SHP77 (cell line): ENCODE measurements at regions not wholly inside any gene's neighbourhood (a gene's known extent, or its start where the extent isn't known, plus 50 kb on each side); places are given as distances from the start of the nearest gene placed in this dataset.
"Not testable (repeated sequence)": the region's sequence is repeated elsewhere in the genome, so short reads cannot be mapped to it uniquely, and the experiment has no call there.

Source experiments
- DNase-seq, 2 experiments: peaks; one replicate each; lab custom pipeline; 2025; lab: John Stamatoyannopoulos, UW

DNA sequence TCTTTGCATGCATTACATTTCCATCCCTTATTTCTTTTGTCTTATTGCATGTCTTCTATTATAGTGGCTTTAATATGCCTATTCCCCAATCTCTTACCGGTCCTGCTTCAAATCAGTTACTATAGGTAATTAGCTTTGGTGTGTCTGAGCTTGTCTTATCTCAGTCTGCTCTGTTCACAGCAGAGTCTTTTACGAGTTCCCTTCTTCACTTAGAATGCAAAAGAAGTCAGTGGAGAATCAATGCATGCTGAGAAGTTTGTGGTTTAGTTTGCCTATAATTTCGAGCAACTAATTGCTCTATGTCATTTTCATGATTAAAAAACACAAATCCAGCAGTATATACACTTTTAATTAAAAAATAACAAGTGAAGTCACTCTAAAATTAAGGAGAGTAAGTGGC, 545.0 kb downstream of the SLCO4C1 start:
- DNase-seq, result no peak

DNA sequence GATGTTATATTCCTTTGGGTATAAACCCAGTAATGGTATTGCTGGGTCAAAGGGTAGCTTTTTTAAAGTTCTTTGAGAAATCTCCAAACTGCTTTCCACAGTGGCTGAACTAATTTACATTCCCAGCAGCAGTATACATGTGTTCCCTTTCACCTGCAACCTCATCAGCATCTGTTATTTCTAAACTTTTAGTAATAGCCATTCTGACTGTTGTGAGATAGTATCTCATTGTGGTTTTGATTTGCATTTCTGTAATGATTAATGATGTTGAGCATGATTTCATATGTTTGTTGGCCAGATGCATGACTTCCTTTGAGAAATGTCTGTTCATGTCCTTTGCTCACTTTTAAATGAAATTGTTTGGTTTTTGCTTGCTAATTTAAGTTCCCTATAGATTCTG, 553.1 kb downstream of the SLCO4C1 start:
- DNase-seq, result not testable (repeated sequence)

DNA sequence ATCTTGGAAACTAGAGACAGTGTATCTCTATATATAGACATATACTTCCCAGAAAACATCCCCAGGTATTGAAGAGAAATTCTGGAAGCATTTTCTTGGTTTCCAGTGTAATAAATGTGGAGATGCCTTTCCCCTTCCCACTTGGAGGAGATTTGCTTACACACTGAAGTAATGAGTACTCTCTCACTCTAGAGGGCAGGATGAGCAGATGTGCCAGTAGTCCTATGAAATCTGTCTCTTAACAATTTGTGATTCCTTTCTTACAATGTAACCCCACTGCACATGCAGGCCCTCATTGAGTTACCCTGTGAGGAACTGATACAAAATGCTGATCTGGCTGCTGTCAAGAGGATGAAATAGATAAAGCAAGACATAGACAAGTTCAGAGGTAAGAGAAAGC, 567.2 kb downstream of the SLCO4C1 start:
- DNase-seq, result peak; percentile 23 to 54

DNA sequence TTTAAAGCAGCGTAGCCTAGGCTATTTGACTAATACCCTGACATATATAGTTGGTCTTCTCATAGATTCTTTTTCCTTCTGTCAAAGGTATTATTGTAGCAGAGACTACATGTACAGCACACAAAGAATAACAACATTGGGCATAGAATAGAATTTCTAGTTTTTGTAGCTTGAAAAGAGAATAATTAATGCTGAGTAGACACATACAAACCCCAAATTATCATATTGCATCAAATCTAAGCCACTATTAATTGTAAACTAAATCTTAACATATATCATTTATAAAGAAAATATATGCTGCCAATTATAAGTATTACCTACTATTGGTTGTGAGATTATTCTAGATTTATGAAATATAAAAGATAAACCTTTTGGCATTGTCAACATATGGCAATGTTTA, 574.5 kb downstream of the SLCO4C1 start:
- no peak for DNase-seq

DNA sequence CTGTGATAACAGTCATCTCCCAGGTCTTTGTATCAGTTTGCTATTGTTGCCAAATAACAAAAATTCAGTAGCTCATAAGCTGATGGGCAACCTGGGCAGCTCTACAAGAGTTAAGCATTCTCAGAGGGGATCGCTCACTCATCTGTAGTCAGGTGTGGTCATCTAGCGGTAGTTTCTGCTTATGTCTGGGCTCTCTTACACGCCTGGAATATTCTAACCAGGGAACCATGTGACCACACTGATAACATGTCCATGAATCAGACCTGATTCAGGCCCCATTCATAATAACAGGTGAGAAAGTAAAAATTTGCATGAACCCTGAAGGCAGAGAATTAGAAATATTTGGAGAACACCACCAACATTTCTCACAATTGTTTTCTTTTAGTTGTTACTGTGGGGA, 576.1 kb downstream of the SLCO4C1 start:
- DNase-seq, result no peak

DNA sequence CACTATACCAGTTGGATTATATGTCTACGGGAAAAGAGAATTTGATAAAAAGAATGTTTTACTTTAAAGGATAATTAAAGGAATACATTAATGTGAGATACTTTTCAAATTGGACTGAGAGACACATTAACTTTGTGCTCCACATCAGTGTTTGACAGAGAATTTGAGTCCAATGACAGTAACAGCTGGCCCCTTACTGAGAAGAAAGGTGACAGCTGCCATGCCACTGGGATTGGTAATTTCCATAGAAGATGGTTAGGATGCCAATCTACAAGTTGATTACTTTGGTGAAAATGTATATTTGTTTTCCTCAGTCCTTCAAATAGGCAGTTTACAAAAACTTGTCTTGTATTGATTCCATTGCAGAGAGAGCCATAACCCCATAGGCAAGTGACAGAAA, 578.4 kb downstream of the SLCO4C1 start:
- no peak for DNase-seq

DNA sequence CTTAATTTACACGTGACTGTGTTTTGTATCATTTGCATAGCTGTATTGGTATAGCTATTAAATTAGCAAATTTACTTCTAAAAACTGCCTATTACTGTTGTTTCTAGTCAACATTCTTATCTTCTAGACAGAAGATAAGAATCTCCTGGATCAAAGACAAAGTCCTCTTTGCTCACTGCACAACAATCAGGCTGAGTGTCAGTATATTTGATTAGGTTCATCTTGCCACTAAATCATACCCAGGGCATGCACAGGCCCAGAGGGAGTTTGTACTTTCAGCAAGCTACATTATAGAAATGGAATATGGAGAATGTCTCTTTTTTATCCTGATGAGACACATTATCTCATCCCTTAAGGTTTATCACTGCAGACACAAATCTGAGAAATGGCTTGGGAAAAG, 579.1 kb downstream of the SLCO4C1 start:
- no peak for DNase-seq

DNA sequence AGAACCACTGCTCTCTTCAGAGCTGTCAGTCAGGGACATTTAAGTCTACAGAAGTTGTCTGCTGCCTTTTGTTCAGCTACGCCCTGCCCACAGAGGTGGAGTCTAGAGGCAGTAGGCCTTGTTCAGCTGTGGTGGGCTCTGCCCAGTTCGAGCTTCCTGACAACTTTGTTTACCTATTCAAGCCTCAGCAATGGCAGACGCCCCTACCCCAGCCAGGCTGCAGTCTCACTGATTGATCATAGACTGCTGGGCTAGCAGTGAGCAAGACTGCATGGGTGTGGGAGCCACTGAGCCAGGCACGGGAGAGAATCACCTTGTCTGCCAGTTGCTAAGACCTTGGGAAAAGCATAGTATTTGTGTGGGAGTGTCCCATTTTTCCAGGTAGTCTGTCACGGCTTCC, 580.3 kb downstream of the SLCO4C1 start:
- not testable (repeated sequence) for DNase-seq

DNA sequence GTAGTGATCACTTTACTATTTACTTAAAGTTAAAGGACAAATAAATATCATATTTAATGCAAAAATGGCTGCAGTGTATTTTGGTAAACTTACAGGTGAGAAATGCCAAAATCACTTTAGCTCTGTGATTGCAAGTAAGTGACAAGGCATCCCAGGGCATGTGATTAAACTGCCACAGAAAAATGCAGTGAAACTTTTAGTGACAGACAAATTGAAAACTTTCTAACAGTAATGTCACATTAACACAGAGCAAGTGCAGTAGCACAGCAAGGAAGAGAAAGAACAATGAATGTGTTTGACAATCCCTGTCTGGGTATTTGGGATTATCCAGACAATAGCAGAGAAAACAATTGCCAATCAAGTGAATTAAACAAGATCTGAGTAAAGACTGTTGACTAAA, 606.8 kb downstream of the SLCO4C1 start:
- no peak for DNase-seq

DNA sequence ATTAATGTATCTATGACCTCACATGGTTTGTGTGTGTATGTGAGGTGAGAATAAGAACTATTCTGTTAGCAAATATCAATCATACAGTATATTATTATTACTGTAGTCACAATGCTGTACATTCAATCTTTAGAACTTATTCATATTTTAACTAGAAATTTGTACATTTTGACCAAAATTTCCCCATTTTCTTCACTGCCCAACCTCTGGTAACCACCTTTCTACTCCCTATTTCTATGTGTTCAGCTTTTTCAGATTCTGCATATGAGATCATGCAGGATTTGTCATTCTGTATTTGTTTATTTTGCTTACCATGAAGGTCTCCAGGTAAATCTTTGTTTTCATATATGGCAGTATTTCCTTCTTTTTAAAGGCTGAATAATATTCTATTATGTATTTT, 607.9 kb downstream of the SLCO4C1 start:
- DNase-seq, result no peak

DNA sequence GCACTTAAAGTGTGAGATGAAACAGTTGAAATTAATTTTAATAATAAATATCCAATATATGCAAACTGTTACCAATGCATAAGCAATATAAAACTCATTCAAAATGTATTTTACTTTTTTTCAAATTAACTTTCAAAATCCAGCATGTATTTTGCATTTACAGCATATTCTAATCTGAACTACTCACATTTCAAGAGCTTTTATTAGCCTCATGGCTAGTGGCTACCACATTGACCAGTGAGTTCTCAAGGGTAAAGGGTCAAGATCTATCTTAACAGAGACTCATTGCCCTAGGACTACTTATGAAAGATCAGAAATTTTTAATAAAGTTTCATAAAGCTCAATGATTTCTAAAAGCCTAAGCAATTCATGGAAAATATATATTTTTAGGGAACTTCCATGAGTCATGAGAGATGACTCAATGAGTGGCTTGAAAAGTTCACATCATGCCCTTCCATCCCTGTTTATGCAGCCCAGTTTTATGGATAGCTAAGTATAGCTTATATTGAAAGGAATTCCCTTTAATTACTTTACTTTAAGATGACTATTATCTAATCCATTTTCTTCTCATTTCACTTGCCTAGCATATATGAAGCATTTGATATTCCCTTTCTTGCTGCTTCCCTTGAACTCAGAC, 608.6 kb downstream of the SLCO4C1 start:
- no peak for DNase-seq

DNA sequence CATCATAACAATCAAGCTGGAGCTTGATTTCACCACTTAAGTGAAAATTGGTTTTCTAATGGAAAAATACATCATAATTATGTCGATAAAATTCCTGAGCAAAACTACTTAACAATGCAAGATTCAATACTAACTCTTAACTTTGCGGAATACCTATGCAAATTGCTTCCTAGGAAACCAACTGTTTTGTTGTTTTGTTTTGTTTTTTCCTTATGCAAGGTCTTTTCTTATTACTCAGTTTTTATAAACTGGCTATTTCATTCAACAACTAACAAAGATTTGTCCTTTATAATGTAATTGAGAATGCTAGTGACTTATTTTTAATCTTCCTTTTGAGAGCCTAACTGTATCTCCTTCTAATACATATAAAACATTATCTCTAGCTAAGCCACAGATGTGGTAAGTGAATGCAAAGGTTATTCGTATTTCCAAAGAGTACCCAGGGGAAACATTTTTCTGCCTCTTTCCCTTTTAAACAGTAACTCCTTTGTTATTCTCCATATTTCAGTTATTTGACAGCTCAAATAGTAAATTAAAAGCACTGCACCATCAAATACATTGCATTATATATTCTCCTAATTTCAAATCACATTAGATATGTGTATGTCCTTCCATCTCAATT, 609.4 kb downstream of the SLCO4C1 start:
- DNase-seq, result no peak

DNA sequence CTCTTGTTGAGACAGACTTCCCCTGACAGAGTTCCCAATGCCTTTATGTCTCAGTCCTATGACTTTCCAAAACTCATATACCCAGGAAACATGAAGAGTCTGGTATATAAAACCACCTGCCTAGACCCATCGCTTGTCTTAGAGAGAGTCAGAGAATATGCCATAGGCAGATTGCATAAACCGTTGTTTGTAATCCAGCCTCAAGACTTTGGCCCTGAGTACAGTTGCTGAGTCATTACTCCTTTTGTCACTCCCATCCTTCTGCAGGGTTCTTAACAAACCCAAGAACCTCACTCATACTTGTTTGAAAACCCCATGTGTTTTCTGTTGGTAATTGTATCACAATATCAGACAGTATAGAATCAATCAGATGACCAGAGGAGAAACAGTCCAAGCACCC, 616.3 kb downstream of the SLCO4C1 start:
- no peak for DNase-seq

DNA sequence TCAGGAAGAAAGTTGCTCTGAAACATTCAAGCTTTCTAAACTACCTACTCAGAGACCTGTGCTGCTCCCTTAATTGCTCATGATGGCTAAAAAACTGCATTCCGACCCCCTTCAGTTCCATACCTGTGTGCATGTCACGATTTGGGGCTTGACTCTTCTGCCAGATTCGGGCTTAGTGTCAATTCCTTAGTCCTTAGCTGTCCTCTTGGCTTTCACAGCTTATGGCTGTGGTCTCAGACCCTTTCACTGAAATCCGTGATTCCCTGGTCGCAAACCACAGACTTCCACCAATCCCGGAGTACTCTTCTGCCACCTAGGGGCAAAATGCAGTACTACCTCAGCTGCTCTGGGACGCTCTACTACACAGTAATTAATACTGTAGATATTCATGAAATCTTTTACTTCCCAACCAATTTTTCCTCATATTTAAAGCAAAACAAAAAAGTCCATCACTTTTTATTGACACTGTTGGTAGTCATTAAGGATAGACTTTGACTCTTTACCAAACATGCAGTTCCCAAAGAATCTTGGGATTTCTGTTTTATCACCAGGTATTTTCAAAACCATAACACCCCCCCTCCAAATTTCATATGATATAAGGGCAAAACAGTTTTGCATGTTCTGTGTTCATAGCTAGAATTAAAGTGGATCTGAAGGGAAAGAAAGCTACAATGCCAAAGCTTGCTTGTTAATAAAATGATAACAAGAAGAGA, 617.4 kb downstream of the SLCO4C1 start:
- peak; percentile 76 to 77 for DNase-seq

DNA sequence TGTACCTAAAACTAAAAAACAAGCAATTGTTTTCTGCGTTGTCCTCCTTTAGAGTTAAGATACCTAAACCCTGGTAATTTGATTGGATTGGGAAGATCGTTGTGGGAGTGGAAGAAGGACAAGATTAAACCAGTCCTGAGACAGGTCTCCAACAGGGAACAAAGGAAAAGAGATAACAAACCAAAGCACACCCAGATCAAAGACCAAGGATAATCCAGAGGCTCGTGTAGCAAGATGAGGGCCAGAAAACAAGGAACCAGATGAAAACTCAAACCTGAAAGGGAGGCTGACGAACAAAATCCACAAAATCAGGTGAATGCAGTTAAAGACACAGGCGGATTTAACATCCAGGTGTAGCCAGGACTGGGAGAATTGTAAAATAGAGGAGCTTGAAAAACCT, 618.1 kb downstream of the SLCO4C1 start:
- no peak for DNase-seq

DNA sequence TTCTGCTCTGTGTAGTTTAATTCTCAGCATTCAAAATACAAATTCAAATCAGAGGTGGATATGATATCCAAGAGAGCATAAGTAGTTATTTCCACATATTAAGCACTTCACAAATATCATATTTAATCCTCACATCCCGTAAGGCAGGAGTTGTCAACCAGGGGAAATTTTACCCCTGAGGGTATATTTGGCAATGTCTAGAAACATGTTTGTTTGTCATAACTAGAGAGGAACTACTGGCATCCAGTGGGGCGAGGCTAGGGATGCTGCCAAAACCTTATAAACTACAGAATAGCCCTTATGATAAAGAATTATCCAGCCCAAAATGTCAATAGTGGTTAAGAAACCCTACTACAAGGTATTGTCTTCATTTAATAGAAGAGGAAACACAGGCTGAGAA, 619.4 kb downstream of the SLCO4C1 start:
- no peak for DNase-seq

DNA sequence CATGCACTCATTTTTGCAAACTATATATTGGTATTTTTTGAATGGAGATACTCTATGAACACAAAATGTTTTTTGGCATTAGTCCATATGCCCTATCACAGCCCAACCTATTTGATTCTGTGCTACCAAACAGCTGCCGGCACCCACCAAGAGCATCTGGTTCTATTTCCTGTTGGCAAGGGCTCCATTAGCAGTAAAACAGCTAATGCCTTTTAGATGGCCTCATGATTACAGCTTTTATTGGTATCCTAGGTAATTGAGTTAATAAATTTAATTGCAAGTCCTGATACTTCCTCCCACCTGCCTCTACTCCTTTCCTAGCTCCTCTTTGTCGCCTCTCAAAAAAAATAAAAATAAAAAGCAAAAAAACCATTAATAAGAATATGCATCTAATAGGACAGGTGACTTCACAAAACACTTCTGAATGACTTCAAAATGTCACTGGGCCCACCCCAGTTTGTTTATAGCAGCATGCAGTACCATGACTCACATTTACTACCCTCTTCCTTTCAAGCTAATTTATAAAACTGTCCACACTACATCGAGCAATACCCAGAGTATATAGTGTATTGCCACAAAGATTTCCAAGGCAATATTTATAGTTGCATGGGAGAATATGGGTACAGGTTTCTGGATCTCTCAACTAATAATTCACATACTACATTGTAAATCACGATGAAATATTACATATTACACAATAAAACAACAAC, 620.4 kb downstream of the SLCO4C1 start:
- DNase-seq, result peak; percentile 27 to 60

DNA sequence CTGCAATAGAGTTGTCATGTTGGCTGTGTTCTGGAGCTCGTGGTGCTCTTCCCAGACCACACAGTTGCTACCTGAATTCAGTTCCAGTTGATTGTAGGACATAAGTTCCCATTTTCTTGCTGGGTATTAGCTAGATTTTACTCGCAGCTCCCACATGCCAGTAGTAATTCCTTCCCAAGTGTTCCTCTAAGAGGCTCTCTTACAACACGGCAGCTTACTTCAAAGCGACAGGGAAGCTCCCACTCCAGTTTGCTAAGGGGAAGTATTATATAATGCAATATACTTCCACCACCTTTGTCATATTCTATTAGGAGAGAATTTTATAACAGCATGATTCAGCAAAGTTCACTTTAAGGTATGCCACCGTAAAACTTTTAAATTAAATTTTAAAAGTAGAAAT, 623.0 kb downstream of the SLCO4C1 start:
- DNase-seq, result no peak

DNA sequence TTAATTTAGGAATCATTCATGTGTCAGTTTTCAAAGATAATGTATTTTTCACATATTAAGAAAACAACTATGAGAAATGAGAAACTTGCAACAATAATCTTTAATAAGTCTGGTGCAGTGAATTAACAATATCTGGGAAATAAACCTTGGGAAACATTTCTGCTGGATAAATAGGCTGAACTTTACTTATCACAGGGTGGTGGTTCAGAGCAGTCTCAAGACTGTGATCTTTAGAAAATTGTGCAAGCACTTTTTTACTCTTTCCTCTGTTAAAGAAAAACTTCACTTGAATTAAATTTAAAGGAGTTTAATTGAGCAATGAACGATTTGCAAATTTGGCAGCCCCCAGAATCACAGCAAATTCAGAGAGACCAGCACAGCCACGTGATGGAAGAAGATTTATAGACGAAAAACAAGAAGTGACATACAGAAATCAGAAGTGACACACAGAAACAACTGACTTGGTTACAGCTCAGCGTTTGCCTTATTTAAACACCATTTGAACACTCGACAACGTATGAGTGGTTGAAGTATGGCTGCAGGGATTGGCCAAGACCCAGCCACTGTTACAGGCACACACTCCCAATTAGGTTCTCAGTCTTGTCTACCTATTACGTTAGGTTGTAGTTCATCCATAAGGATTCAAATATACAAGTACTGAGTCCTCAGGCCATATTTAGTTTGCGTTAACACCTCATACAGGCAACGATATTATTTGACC, 631.9 kb downstream of the SLCO4C1 start:
- peak; percentile 46 to 64 for DNase-seq

DNA sequence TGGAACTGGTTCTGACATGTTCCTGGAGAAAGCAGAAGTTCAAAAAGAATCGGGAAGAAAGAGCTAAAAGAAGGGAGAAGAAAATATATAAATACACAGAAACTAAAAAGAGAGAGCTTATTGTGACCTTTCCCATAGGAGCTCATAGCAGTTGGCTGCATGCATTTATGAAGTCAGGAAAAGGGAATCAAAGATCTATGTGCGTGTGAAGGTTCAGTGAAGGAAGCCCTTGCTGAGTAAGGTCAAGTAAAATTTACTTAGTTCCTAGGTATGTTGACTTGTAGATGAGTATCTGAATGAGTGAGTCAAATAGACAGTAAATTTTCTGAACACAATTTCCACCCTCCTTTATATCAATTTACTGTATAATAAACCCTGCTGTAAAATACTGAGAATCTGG, 632.5 kb downstream of the SLCO4C1 start:
- peak in 1 of 2 experiments; percentile 9 for DNase-seq

DNA sequence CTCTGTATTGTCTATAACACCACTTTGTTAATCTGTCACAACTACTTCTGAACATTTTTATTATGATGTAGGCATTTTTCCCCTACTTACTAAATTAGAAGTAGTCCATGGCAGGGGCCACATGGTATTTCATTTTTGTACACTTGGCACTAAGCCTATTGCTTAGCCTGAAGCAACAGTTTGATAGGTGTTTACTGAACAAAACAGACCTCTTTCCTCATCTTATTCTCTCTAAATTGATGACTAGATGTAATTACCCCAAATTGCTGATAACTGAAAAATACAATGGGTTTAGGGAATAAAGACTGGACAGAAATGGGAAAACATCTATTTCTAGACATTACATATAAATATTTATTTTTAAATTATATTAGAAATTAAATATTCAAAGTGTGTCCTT, 633.8 kb downstream of the SLCO4C1 start:
- DNase-seq, result no peak

DNA sequence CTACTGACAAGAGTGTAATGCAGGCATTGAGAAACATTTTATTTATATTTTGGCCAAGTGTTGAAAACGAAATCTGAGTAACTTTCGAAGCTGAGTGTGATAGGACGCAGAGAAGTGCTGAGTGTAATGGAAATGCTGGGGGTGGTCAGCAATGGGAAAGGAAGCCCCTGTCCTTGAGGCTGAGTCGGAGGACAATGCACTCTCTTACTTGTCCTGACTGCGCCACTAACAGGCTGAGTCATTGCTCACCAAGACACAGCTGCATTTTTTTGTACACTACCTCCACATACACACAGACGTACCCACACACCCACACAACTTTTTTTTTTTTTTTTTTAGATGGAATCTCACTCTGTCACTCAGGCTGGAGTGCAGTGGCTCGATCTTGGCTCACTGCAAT, 637.7 kb downstream of the SLCO4C1 start:
- DNase-seq, result no peak
